Stimulated activated CD4-positive, alpha-beta T cell treated with anti-CD3 and anti-CD28 coated beads, Interleukin-2, amount 100 ng/mL, for 24 hours (primary cell): ENCODE measurements at regions not wholly inside any gene's neighbourhood (a gene's known extent, or its start where the extent isn't known, plus 50 kb on each side); places are given as distances from the start of the nearest gene placed in this dataset.
"Not testable (repeated sequence)": the region's sequence is repeated elsewhere in the genome, so short reads cannot be mapped to it uniquely, and the experiment has no call there.

Source experiments
- DNase-seq, 2 donors: peaks; one replicate each; pipeline ENCODE4 v3.0.0-alpha.2; 2020

DNA sequence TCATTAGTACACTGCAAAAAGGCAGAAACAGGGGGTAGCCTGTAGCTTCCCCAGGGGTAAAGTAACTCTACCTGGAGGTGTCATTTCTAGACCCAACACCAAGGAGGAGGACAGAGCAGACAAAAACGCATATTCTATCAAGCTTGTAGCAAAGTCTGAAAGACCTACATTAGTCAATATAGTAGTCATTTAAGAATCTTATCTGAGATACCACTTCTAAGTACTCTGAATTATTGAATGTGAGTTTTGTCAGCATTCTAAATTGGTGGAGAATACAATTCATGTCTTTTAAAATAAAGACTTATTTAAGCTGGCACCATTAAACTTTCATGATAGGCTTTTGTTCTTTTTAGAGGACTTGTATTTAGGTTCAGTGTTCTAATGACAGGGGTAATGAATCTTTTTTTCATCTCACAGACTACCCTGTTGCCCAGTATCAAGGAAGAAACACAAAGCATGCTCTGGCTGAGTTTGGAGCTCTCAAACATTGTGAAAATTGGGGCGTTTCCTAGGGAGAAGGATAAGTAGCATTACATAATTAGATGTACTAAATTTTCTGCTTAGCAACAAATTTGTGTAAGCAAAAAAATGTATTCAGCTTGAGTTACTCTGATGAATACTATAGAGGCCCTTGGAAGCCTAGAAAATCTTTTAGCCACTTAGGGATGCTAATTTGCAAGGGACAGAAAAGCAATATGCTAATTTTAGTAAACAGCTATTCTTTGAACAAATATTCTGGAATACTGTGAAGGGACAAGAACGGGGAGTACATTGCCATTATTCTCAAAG lies 255.4 kb upstream of the HSF2 start:
- no peak for DNase-seq

- no peak for DNase-seq
Observed at GRCh38 chr6:122145246-122145645, 254.2 kb upstream of the HSF2 start.

GRCh38 chr6:122145741-122146240 lies 253.7 kb upstream of the HSF2 start:
- DNase-seq = no peak

- DNase-seq = no peak
Observed at GRCh38 chr6:122147291-122147690, 252.2 kb upstream of the HSF2 start.

GRCh38 chr6:122151066-122151465 lies 248.4 kb upstream of the HSF2 start:
- DNase-seq = no peak

GRCh38 chr6:122151763-122152162 lies 247.7 kb upstream of the HSF2 start:
- no peak for DNase-seq

GRCh38 chr6:122153557-122153956 lies 245.9 kb upstream of the HSF2 start:
- no peak for DNase-seq

- DNase-seq = no peak
Observed at GRCh38 chr6:122154155-122154554, 245.3 kb upstream of the HSF2 start.

GRCh38 chr6:122154912-122155575 lies 244.4 kb upstream of the HSF2 start:
- DNase-seq = no peak

GRCh38 chr6:122161136-122161535 lies 238.3 kb upstream of the HSF2 start:
- DNase-seq = no peak

DNA sequence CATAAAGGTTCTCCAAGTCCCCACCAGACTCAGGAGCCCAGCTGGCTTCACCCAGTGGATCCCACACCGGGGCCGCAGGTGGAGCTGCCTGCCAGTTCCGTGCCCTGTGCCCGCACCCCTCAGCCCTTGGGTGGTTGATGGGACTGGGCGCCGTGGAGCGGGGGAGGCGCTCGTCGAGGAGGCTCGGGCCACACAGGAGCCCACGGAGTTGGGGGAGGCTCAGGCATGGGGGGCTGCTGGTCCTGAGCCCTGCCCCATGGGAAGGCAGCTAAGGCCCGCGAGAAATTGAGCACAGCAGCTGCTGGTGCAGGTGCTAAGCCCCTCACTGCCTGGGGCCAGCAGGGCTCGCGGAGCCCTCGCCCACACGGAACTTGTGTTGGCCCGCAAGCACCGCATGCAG lies 234.4 kb upstream of the HSF2 start:
- DNase-seq = no peak

GRCh38 chr6:122170274-122170673 lies 229.2 kb upstream of the HSF2 start:
- no peak for DNase-seq

DNA sequence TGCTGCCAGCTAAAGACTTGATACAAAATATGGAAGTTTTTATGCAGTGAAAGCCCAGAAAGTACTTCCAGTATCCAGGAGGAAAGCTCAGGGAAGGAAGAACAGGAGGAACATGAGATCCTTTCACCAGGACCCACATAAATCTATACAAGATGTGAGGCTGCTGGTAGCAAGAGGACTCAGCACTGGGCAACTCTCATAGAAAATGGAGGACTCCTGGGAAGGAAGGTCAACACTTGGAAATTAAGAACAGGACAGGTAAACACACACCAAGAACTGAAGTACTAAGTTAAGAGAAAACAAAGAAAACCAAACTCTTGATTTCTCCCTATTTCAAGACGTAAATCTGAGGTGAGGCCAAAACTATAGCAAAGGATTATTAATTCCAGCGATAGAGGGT lies 220.5 kb upstream of the HSF2 start:
- no peak for DNase-seq

GRCh38 chr6:122180132-122180531 lies 219.3 kb upstream of the HSF2 start:
- DNase-seq = no peak

- no peak for DNase-seq
Observed at GRCh38 chr6:122182061-122182460, 217.4 kb upstream of the HSF2 start.

DNA sequence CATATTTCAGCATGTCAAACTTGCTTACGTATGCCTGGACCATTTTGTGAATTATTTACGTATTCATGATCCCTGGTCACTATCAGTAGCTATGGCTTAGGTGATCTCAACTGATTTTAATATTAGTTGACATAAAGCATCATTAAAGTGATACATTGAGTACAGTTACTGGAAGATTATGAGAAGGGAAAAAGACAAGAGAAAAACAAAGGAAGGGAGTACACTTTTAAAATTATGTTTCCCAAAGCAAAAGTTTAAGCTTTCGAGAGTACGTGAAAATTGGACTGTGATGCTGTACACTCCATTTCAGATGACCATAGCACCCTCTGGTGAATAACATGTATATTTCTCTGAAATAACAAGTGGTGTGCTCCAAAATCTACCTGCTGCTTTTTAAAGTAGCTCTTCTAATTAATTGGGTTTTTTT lies 215.0 kb upstream of the HSF2 start:
- no peak for DNase-seq

GRCh38 chr6:122185458-122185857 lies 214.0 kb upstream of the HSF2 start:
- not testable (repeated sequence) for DNase-seq

DNA sequence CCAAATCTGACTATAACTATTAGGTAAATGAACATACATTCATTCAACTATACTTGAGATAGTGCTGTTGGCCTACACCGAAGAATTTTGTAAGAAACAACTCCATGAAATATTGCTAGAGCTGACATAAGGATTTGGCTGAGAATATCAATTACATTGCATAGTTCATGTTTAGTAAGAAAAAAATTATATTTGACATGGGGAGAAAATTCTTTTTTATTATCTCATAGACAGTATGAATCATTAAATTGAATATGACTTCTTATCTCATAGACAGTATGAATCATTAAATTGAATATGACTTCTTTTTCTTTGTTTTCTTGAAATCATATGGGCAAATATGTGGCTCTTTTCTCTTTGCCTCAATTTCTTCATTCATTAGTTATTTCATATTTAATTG lies 212.3 kb upstream of the HSF2 start:
- DNase-seq = no peak

DNA sequence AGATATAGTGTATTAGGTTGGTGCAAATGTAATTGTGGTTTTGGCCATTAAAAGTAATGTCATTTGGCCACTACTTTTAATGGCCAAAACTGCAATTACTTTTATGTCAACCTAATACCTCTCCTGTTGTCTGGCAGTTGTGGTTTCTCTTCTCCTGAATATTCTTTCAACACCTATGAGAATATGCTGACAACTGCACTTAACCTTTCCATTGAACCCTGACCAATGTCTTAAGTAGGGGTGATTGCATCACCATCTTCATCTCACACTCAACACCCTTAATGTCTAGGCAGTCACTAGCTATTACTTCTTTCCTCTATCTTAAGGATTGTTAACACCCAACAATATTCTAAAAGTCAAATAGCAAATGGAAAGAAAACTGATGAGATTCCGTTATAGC lies 200.5 kb upstream of the HSF2 start:
- DNase-seq = no peak

GRCh38 chr6:122200440-122200839 lies 199.0 kb upstream of the HSF2 start:
- DNase-seq = no peak

GRCh38 chr6:122202576-122203137 lies 196.8 kb upstream of the HSF2 start:
- no peak for DNase-seq

- no peak for DNase-seq
Observed at GRCh38 chr6:122207061-122207460, 192.4 kb upstream of the HSF2 start.

DNA sequence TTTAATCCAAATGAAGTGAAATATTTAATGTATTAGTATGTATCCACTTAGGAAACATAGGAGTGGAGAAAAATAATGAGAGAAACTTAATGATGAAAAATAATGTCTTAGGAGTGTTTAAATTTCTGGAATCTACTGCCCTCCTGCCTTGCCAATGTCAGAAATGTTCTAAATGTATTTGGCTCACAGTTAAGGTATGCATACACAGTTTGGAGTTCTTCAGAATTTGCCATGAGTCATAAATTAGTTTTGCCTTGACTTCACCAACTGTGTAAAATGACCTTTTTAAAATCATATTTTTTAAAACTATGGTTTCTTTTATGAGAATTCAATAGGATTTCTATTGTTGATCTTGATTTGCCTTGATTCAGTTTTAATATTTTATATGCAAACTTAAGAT lies 191.7 kb upstream of the HSF2 start:
- no peak for DNase-seq
